Activated CD4-positive, alpha-beta T cell treated with anti-CD3 and anti-CD28 coated beads for 4 hours (primary cell): ENCODE measurements at regions not wholly inside any gene's neighbourhood (a gene's known extent, or its start where the extent isn't known, plus 50 kb on each side); places are given as distances from the start of the nearest gene placed in this dataset.
"Not testable (repeated sequence)": the region's sequence is repeated elsewhere in the genome, so short reads cannot be mapped to it uniquely, and the experiment has no call there.

Experiments used
- DNase-seq, 2 donors: peaks; one replicate each; pipeline ENCODE4 v3.0.0-alpha.2; 2020

DNA sequence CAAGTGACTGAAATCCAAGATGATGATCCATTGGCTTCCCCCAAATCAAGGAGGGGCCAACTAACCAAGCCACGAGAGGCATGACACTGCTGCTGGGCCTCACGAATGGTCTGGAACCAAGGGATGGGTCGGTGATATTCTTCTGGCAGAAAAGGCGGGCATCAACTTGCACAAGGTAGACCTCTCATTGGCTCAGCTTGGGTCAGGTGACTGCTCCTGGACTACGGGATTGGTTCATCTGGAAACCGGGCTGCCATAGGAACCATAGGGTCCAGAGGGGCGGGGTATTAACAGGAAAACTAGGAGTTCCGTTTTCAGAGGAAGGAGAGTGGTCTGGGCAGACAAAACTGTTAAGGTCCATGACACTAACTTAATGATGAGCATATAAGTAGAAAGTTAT is 100.9 kb downstream of the TFAP2C start:
- DNase-seq: no peak

DNA sequence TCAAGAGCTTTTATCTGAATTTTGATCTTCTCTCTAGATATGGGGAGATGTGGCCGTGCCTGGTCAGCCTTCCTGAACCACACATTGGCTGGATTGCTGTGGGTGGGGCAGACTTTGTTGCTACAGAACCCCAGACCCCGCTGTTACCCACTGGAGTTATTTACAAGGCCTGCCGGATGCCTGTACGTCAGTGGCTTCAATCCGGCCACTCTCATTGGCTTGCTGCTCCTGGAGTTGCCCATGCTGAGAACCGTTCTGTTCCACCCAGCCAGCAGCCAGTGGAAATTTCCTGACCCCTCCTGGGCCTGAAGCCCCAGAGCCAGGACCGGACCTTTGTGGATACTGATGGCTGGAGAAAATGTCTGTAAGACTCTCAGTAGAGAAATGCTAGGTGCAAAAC is 101.9 kb downstream of the TFAP2C start:
- DNase-seq: no peak

DNA sequence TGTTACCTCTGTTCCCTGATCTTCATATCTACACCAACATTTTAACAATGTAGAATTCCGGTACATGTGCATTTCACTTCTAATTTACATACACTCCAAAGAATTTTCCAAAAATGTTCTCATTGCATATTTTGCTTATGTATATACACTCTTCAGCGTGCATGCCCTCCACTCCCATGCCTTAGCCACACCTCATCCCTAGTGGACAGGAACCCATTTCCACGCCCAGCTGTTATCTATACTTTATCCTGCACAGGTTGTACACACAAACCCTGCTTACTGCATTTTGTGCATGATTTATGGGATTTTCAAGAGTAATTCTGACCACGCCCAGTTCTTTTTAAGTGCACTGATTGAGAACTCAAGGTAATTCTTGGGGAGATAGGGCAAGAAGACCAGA is 102.4 kb downstream of the TFAP2C start:
- no peak for DNase-seq

DNA sequence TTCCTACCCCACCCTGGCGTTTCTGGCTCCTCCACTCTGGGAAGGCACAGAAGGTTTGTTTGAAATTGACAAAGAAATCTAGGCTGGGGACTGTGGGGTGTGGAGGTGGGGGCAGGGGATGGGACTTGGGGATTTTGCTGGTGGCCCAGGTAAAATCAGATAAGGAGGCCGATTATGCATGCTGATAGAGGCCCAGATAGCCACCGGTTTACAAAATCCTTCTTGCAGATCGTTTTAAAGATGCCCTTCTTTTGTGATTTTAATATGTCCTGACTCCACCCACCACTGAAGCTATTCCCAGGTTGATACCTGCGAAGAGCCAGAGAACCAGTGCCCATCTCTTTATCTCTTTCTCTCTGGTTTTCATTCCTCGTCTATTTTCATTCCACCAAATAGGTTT is 104.9 kb downstream of the TFAP2C start:
- no peak for DNase-seq

DNA sequence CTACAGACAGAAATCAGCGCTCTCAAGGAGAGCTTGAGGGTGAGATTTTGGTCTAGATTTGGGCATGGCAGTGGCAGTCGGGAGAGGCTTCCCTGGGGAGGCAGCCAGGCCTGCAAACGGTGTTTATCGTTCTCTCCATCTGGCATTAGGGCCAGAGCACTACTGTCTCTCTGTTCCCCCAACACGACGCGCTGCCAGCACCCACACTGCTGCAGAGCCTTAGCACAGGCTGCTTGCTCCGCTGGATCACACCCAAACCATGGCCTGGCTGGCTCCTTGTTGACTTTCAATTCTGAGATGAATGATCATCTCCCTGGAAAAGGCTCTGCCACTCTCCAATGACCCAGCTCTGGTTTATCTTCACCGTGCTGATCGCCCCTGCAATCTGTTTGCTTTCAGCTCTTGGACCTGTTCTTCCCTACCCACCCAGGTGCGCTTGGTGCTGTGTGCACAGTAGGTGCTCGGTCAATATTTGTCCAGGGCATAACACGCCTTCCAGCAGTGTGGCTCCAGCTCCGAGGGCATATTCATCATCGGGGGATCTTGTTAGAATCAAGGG is 106.1 kb downstream of the TFAP2C start:
- no peak for DNase-seq

DNA sequence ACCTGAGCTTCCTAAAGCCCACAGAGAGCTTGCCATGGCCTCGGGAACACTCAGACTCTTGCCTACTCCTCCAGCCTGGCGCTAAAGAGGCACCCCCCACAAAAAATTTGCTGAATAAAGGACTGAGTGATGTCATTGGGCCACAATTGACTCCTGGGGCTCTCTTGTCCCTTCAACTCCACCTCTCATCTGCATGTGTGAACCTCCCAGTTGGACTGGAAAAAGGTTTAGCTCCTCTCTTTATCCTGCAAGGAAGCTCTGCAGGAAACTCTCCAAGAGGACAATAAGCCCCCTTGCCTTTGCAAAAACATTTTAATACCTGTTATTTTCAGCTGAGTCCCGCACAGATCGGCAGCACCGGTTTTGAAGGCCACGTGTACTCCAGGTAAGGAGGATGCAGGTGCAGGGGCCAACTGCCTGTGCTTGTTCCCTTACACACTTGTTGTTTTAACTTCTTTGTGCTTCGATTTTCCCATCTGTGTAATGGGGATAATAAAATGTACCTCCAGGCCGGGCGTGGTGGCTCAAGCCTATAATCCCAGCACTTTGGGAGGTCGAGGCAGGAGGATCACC is 107.3 kb downstream of the TFAP2C start:
- DNase-seq: no peak

DNA sequence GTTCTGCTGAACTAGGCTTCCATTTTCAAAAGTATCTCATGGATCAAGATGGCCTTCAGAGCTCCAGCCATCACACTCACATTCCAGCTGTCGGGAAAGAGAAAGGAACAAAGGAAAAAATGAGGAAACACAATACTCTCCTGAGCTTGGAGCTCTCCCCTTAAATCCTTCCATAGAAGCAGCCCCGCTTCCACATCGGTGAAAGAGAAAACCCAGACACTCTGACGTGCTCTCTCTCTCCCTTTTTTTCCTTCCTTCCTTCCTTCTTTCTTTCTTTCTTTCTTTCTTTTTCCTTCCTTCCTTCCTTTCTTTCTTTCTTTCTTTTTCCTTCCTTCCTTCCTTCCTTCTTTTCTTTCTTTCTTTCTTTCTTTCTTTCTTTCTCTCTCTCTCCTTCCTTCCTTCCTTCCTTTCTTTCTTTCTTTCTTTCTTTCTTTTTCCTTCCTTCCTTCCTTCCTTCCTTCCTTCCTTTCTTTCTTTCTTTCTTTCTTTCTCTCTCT is 115.3 kb downstream of the TFAP2C start:
- DNase-seq: not testable (repeated sequence)

DNA sequence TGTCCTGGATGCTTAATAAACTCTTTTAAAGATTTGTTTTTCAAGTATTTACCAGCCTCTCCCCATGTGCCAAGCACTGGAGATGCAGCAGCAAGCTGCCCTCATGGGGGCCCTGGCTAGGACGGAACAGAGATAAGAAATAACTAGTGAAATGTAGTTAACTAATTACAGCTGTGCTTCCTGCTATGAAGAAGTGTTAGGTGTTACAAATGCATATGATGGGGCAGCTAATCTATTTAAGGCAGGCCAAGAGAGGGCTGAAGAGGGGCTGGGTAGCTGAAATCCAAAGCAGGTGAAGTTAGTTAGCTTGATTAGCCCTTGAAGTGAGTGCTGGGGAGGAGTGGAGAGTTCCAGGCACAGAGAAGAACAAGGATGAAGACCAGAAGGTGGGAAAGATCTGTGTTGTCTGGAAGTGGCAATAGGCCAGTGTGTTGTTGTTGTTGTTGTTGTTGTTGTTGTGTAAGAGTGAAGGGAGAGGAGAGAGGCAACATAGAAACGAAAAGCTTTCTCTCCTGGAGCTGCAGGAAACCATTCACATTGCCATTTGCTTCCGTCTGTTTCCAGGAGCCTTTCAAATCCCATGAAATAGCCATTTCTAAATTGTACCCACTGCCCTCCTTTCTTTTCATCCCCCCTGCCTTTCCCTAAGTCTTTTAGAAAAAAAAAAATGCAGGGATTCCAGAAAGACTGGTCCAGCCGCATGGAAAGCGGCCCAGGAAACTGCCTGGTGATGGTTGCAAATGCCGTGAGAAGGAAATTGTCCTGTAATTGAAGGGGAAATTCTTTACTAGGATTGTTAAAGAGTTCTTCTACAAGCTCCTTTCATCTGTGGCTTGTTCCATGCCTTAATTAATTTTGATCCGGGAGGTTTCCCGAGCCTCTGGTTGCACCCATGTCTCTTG is 119.6 kb downstream of the TFAP2C start:
- no peak for DNase-seq

DNA sequence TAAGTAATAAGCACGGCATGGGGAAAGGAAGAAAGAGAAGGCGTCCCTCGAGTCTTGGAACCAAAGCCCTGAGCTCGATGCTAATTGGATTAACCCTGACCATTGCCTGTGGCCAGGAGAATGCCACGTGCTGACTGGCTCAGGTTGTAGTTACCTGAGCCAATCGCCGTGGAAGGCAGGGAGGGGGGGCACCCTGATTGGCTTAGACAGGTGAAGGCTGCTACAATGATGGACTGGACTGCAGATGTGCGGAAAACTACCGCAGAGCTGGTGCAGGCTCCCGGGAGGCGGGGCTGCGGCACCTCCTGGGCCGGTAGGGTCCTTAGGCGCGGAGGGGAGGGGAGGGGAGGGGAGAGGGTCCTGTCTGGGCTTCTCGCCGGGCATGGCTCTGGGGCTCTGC is 121.3 kb downstream of the TFAP2C start:
- DNase-seq: no peak

DNA sequence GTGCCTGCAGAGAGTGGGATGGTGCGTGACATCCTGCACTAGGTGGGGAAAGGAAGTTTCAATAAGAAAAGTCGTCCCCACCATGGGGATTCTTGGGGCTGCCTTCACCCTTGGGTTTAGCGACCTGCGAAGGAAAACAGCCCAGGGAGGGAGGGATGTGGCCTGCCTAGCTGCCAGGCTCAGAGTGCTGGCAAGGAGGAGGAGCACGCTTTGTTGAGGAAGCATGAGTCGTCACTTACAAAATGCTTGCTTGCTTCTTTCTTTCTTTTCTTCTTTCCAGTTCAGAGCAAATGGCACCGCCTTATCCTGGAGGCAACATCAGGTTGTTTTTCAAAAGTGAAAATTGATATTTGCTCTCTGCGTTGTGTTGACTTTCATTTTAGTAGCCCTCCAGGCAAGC is 123.2 kb downstream of the TFAP2C start:
- no peak for DNase-seq

DNA sequence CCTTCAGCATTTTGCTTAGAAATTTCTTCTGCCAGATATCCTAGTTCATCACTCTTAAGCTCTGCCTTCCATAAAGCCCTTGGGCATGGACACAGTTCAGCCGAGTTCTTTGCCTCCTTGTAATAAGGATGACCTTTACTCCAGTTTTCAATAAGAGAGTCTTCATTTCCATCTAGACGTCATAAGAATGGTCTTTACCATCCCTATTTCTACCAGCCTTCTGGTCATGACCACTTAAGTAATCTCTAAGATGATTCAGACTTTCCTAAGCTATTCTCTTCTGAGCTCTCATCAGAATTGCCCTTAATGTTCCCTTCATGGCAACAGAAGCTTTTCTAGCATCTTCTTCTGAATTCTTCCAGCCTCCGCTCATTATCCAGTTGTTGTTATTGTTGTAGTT is 126.1 kb downstream of the TFAP2C start:
- no peak for DNase-seq

DNA sequence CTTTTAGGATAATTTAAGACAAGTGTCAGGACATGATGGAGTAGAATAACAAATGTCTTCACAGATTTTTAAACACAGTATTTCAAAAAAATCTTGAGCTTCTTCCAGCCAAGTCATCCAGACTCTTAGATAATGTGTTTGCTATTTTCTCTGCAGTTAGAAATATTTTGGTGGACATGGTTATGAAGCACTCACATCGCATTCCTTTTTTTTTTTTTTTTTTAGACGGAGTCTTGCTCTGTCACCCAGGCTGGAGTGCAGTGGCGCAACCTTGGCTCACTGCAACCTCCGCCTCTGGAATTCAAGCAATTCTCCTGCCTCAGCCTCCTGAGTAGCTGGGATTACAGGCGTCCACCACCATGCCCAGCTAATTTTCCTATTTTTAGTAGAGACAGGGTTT is 127.6 kb downstream of the TFAP2C start:
- DNase-seq: not testable (repeated sequence)

DNA sequence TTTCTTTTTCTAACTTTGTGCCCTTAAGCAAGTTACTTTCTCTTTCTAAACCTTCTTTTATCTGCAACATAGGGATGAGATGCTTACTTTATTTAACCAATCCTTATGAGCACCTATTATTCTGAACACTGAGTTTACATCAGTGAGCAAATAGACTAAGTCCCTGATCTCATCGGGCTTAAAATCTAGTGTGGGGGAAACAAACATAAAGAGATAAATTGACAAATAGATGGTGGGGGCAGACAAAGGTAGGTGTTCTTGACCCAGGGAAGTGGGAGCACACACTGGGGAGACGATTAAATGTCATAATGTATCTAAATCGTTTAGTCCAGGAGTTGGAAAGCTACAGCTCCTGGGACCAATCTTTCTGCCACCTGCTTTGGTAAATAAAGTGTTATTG is 129.6 kb downstream of the TFAP2C start:
- no peak for DNase-seq

DNA sequence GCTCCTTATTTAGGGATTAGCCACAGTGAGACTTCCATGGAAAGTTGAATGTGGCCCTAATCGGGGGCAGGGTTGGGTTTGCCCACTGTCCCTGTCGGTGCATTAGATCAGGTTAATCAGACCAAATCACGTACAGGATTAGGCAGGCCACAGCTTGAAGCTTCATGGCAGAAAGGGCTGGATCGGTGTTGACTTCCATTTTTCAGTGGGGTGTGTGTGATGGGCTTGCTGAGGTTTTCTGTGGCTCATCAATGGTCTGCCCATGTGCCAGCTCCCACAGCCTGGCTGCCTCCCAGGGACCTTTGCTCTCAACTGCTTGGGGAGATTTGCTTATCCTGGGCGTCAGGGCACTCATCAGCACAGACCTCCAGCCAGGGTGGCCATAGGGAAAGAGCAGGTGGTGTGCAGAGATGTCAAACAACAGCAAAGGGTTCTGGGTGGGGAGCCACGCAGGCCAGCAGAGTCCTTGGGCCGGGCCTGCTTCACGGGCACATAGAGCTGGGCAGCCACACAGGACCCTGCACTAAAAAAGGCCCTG is 130.7 kb downstream of the TFAP2C start:
- DNase-seq: no peak

DNA sequence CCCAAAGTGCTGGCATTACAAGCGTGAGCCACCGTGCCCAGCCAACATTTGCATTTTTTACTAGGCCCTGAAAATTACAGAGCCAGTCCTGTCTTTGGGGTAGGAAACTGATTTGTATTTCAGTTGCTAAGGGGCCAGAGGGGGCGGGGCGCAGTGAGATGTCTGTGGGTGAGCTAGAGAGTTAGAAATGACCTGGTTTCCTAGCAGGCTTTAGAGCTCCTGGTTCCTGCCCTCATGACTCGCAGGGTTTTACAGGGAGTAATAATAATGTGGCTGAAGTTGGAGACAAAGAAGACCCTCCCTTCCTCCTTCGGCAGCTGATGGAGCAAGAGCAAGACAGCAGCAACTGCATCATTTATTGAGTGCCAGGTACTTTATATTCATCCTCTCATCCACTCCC is 131.5 kb downstream of the TFAP2C start:
- no peak for DNase-seq

DNA sequence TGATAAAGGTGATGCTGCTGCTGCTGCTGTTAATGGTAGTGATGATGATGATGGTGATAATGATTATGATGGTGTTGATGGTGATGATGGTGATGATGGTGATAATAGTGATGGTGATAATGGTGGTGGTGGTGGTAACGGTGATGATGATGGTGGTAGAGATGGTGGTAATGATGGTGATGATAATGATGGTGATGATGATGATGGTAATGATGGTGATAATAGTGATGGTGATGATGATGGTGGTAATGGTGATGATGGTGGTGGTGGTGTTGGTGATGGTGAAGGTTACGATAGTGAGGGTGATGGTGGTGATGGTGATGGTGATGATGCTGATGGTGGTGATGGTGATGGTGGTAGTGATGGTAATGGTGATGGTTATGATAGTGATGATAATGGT is 132.3 kb downstream of the TFAP2C start:
- DNase-seq: no peak

DNA sequence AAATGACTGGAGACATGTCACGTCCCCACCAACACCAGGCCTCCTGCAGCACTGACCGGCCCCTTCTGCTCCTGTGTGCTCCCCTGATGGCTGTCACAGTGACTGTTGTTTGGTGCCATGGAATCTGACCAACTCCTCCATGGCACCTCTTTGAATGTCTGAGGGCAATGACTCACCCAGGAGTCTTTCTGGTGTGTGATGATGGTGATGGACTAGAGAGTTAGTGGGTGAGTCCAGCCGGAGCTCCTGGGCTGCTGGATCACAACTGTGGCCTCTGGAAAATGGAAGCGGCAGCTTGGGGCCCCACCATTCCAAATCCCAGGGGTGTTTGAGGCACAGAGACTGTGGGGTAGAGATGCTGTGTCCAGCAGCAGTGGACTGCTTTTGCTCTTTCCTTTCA is 133.3 kb downstream of the TFAP2C start:
- no peak for DNase-seq

DNA sequence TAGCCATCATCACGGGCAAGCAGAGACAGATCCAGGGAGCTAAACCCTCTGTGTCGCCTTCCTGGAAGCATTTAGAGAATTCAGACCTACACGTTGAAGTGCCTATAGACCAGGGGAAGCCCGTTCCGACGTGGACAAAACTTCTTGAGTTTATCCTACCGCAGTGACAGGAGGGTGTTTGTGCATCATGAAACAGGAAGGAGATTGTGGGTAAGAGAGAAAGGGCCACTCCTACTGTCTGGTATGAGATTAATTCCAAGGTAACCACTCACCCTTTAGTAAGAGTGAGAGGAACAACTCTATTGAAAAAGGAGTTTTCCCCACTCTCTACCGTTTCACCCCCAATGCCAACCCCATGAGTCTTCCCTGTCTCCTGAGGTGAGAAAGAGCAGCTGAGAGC is 133.7 kb downstream of the TFAP2C start:
- no peak for DNase-seq

DNA sequence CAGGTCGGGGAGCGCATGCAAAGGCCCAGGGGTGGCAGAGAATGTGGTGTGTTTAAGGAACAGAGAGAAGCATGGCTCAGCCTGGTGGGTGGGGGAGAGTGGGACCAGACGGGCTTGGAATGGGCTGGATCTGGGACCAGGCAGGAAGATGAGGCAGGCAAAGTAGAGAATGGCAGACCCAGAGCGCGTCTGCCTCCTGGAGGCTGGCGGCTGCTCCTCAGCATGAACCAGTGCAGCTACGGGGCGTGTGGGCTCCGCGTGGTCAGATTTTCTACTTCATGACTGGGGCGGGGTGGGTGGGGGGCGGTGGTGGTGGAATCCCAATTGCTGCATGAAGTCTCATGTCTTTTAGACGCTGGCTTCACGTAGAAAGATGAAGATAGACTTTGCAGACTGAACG is 135.6 kb downstream of the TFAP2C start:
- no peak for DNase-seq

DNA sequence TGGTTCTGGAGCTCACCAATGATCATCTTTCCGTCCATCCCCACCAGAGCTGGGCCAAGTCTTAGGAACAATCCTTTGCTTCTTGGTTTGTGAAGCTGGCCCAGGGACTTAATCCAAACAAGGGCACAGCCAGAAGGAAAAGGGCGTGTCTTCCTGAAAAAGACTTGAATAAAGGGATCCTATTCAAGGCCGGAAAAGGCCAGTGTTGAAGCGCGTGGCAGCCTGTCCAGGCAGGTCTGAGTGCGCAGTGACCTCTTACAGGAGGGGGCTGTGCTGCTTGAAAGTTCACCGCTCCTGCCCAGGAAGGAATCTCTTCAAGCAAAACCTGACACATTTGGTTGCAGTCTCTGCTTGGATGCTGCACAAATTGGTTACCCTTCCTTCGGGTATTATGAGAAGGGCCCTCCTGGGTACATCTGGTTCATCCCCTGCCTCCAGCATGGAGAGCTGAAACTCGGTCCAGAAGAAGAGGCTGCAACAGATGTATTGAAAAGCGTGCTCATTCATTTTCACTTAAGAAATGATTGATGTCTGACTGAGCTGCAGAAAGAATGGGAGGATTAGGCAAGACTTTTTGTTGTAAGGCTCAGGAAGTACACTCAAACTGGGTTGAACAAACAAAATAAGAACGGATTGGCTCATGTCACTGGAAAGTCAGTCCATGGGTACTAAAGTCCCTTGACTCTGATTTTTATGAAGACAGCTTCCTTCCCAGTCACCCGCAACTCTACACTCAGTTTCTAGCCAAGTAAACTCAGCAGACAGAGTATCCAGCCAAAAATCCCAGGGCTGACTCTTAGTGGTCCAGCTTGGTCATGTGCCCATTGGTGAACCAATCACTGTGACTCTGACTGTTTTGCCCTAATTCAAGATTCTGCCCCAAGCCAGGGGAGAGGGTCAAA is 136.3 kb downstream of the TFAP2C start:
- DNase-seq: no peak

DNA sequence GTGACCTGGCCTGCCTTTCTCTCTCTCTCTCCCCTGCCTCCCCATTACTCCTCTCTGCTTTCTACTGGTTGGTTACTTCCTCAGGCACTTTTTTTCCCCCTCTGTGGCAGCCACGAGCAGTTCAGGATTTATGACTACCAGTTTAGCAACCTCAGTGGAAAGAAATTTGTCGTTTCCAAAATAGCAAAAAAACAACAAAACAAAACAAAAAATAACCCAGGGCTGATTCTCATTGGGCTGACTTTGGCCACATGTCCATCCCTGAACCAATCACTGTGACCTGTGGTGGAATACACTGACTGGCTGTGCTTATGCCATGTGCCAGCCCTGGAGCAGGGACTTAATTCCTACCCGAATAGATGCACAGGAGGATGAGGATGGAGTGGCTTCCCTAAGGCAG is 137.4 kb downstream of the TFAP2C start:
- DNase-seq: no peak

DNA sequence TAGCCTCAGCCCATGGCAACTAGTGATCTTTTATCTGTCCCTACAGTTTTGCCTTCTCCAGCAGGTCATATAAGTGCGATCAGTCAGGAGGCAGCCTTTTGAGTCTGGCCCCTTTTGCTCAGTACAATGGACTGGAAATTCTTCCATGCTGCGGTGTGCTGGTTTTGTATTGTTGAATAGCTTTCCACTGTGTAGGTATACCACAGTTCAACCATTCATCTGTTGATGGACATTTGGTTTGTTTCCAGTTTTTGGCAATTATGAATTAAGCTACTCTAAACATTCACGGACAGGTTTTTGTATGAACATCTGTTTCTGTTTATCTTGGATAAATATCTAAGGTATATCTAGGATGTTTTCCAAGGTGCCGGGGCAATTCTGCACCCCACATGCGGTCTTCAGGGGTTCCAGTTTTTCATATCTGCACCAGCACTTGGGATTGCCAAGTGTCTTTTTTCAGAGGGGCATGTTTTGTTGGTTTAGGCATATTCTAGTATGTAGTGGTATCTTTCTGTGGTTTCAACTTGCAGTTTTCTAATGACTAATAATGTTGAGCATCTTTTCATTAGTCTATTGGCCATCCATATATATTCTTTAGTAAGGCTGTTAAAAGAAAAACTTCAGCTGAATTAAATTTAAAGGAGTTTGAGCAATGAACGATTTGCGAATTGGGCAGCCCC is 141.0 kb downstream of the TFAP2C start:
- DNase-seq: no peak
